ENCODE measurements at regions not wholly inside any gene's neighbourhood (a gene's known extent, or its start where the extent isn't known, plus 50 kb on each side); places are given as distances from the start of the nearest gene placed in this dataset.
"Not testable (repeated sequence)": the region's sequence is repeated elsewhere in the genome, so short reads cannot be mapped to it uniquely, and the experiment has no call there.

GRCh38 chr15:39030291-39031070 is 465.9 kb upstream of the RASGRP1 start:
- no peak for ATAC-seq

GRCh38 chr15:39031596-39031995 is 467.0 kb upstream of the RASGRP1 start:
- DNase-seq (no peak), ATAC-seq (no peak)

More at GRCh38 chr15:39030291-39031070, 465.9 kb upstream of the RASGRP1 start:
- no peak for DNase-seq

GRCh38 chr15:39034816-39035215 is 470.2 kb upstream of the RASGRP1 start:
- ATAC-seq (no peak), DNase-seq (no peak)

GRCh38 chr15:39037611-39038010 is 473.0 kb upstream of the RASGRP1 start:
- ATAC-seq, DNase-seq: not testable (repeated sequence)

- ATAC-seq: no peak
- no peak for DNase-seq
Measured at GRCh38 chr15:39040861-39041260, 476.2 kb upstream of the RASGRP1 start.

GRCh38 chr15:39041979-39042495 is 477.4 kb upstream of the RASGRP1 start:
- ATAC-seq (no peak), DNase-seq (no peak)

GRCh38 chr15:39051626-39052322 is 487.2 kb upstream of the RASGRP1 start:
- DNase-seq: no peak
- no peak for ATAC-seq

- ATAC-seq: no peak
- DNase-seq: no peak
Measured at GRCh38 chr15:39052323-39052705, 487.7 kb upstream of the RASGRP1 start.

GRCh38 chr15:39053480-39053879 is 488.9 kb upstream of the RASGRP1 start:
- DNase-seq (no peak), ATAC-seq (no peak)

GRCh38 chr15:39054128-39054732 is 489.6 kb upstream of the RASGRP1 start:
- DNase-seq (no peak), ATAC-seq (no peak)

- ATAC-seq (no peak), DNase-seq (no peak)
Measured at GRCh38 chr15:39056357-39056756, 491.7 kb upstream of the RASGRP1 start.

- DNase-seq (no peak), ATAC-seq (no peak)
Measured at GRCh38 chr15:39058351-39059131, 493.9 kb upstream of the RASGRP1 start.

GRCh38 chr15:39059917-39060316 is 495.3 kb upstream of the RASGRP1 start:
- ATAC-seq: no peak

GRCh38 chr15:39061952-39062464 is 497.4 kb upstream of the RASGRP1 start:
- ATAC-seq: no peak
- DNase-seq: no peak

More at GRCh38 chr15:39059917-39060316, 495.3 kb upstream of the RASGRP1 start:
- no peak for DNase-seq

GRCh38 chr15:39066677-39067076 is 502.1 kb upstream of the RASGRP1 start:
- ATAC-seq (no peak), DNase-seq (no peak)

GRCh38 chr15:39074341-39074985 is 506.4 kb upstream of the THBS1 start:
- no peak for DNase-seq
- ATAC-seq: no peak

GRCh38 chr15:39075311-39075710 is 505.6 kb upstream of the THBS1 start:
- no peak for DNase-seq
- ATAC-seq: no peak

- DNase-seq: no peak
- no peak for ATAC-seq
Measured at GRCh38 chr15:39075756-39076341, 505.0 kb upstream of the THBS1 start.

- no peak for ATAC-seq
- DNase-seq: no peak
Measured at GRCh38 chr15:39078026-39078425, 502.9 kb upstream of the THBS1 start.

GRCh38 chr15:39079296-39079847 is 501.5 kb upstream of the THBS1 start:
- DNase-seq (no peak), ATAC-seq (no peak)

- DNase-seq (no peak), ATAC-seq (peak; percentile 32)
Measured at GRCh38 chr15:39083213-39083612, 497.7 kb upstream of the THBS1 start.
